ENCODE measurements at regions not wholly inside any gene's neighbourhood (a gene's known extent, or its start where the extent isn't known, plus 50 kb on each side); places are given as distances from the start of the nearest gene placed in this dataset.

GRCh38 chr3:117084277-117084676, 374.7 kb downstream of the TUSC7 start:
- peak overlapping the region in 1 of 2 experiments; percentile 82; a peak in 2 of 4 replicates for H3K27ac ChIP-seq (ENCODE audit: low read depth in 2 of 2, low read length in 1 of 2)
- TF ChIP-seq MXI1 (IDR thresholded peaks at IDR 0.05; ENCODE audit: low read depth, low read length) (no peak), ELF1 (IDR thresholded peaks at IDR 0.05) (no peak), TEAD4 (IDR thresholded peaks at IDR 0.05; ENCODE audit: borderline replicate concordance, insufficient read depth) (no peak), RFX5 (IDR thresholded peaks at IDR 0.05; ENCODE audit: low read length) (no peak), RAD21 (IDR thresholded peaks at IDR 0.05; ENCODE audit: low read length) (no peak), TCF12 (IDR thresholded peaks at IDR 0.05) (no peak)
- no peaks in the 10 kb centered on the region for H4K20me1 ChIP-seq (ENCODE audit: insufficient read depth)
- no peak overlapping the region for H3K4me2 ChIP-seq
- 66% methylated on average over 3 of the region's 3 CpGs for whole genome bisulfite sequencing (ENCODE audit: low lambda C conversion rate)
- no peak for DNase-seq
- no peaks in the 10 kb centered on the region for H3K9me2 ChIP-seq
- H3K27me3 ChIP-seq (ENCODE audit: insufficient read depth): no peaks in the 10 kb centered on the region
- no peak overlapping the region for H3K4me3 ChIP-seq (ENCODE audit: low read depth in 2 of 2, low read length in 1 of 2)
- no peak overlapping the region for H2AFZ ChIP-seq (ENCODE audit: low read depth)
- no peaks in the 10 kb centered on the region for H3K9me3 ChIP-seq
- no peaks in the 10 kb centered on the region; a peak in 2 of 4 replicates for H3K4me1 ChIP-seq (ENCODE audit: control insufficient read depth in 1 of 2, insufficient read depth in 2 of 2, low read depth in 1 of 2, low read length in 1 of 2)
- H3F3A ChIP-seq (replicated peaks; ENCODE audit: insufficient read depth): no peaks in the 10 kb centered on the region
- ChIA-PET CTCF (no interaction called here), POLR2A (no interaction called here)
- H3K79me2 ChIP-seq (ENCODE audit: insufficient read depth): no peaks in the 10 kb centered on the region
- H3K9ac ChIP-seq: no peak overlapping the region
- no peaks in the 10 kb centered on the region for H3K36me3 ChIP-seq (replicated peaks in 1 of 2; ENCODE audit: control insufficient read depth in 1 of 2, insufficient read depth in 2 of 2, low read length in 1 of 2)

GRCh38 chr3:117084739-117085270, 375.2 kb downstream of the TUSC7 start:
- H3K79me2 ChIP-seq (ENCODE audit: insufficient read depth): no peaks in the 10 kb centered on the region
- no peak overlapping the region for H3K9ac ChIP-seq
- no peaks in the 10 kb centered on the region for H3K36me3 ChIP-seq (replicated peaks in 1 of 2; ENCODE audit: control insufficient read depth in 1 of 2, insufficient read depth in 2 of 2, low read length in 1 of 2)
- no peaks in the 10 kb centered on the region; a peak in 2 of 4 replicates for H3K4me1 ChIP-seq (ENCODE audit: control insufficient read depth in 1 of 2, insufficient read depth in 2 of 2, low read depth in 1 of 2, low read length in 1 of 2)
- H4K20me1 ChIP-seq (ENCODE audit: insufficient read depth): no peaks in the 10 kb centered on the region
- H3K4me2 ChIP-seq: no peak overlapping the region
- H3F3A ChIP-seq (replicated peaks; ENCODE audit: insufficient read depth): no peaks in the 10 kb centered on the region
- TF ChIP-seq GATA2 (CRISPR knock-in tag; IDR thresholded peaks at IDR 0.05) (0 out of 2 replicates have a peak, but pooled peaks have one; percentile 12), TCF12 (IDR thresholded peaks at IDR 0.05) (peak; percentile 25; the same call in 1 of the 2 replicates), EP300 (IDR thresholded peaks at IDR 0.05; ENCODE audit: borderline replicate concordance in 1 of 2, low read depth in 1 of 2, low read length in 1 of 2) (no peak; a peak in 1 of 4 replicates), ZBTB33 (IDR thresholded peaks at IDR 0.05; ENCODE audit: borderline replicate concordance, low read depth) (no peak), MAX (IDR thresholded peaks at IDR 0.05; ENCODE audit: low read depth) (no peak)
- H2AFZ ChIP-seq (ENCODE audit: low read depth): no peak overlapping the region; the same call in 1 of the 2 replicates
- WGBS (ENCODE audit: low lambda C conversion rate): 6% methylated on average over 3 of the region's 3 CpGs
- POLR2A ChIA-PET: no interaction called here
- no peaks in the 10 kb centered on the region for H3K9me2 ChIP-seq
- no peaks in the 10 kb centered on the region for H3K9me3 ChIP-seq
- peak; percentile 21 for DNase-seq
- H3K4me3 ChIP-seq (ENCODE audit: low read depth in 2 of 2, low read length in 1 of 2): no peak overlapping the region
- H3K27ac ChIP-seq (ENCODE audit: low read depth in 2 of 2, low read length in 1 of 2): peak overlapping the region in 1 of 2 experiments; percentile 82; a peak in 2 of 4 replicates
- no peaks in the 10 kb centered on the region for H3K27me3 ChIP-seq (ENCODE audit: insufficient read depth)
- CTCF ChIA-PET: interaction anchor here (1.1 to 1.3 kb wide), 2 partner anchors 25 to 314 kb away, joined by 3 to 4 read pairs; no protein-coding TSS in a partner anchor
